ENCODE measurements at regions not wholly inside any gene's neighbourhood (a gene's known extent, or its start where the extent isn't known, plus 50 kb on each side); places are given as distances from the start of the nearest gene placed in this dataset.
"Not testable (repeated sequence)": the region's sequence is repeated elsewhere in the genome, so short reads cannot be mapped to it uniquely, and the experiment has no call there.

GRCh38 chr5:72694856-72695255 lies 121.6 kb upstream of the TNPO1 start:
- DNase-seq (ENCODE audit: extremely low read depth in 1 of 11, low read depth in 9 of 11, low spot score in 4 of 11): no peak

- no peak for DNase-seq (ENCODE audit: extremely low read depth in 1 of 11, low read depth in 9 of 11, low spot score in 4 of 11)
Observed at GRCh38 chr5:72693546-72694205, 122.8 kb upstream of the TNPO1 start.

- DNase-seq (ENCODE audit: extremely low read depth in 1 of 11, low read depth in 9 of 11, low spot score in 4 of 11): no peak
Observed at GRCh38 chr5:72692651-72693442, 123.6 kb upstream of the TNPO1 start.

- DNase-seq (ENCODE audit: extremely low read depth in 1 of 11, low read depth in 9 of 11, low spot score in 4 of 11): no peak
Observed at GRCh38 chr5:72692231-72692637, 124.2 kb upstream of the TNPO1 start.

- no peak for DNase-seq (ENCODE audit: extremely low read depth in 1 of 11, low read depth in 9 of 11, low spot score in 4 of 11)
Observed at GRCh38 chr5:72691751-72692150, 124.7 kb upstream of the TNPO1 start.

DNA sequence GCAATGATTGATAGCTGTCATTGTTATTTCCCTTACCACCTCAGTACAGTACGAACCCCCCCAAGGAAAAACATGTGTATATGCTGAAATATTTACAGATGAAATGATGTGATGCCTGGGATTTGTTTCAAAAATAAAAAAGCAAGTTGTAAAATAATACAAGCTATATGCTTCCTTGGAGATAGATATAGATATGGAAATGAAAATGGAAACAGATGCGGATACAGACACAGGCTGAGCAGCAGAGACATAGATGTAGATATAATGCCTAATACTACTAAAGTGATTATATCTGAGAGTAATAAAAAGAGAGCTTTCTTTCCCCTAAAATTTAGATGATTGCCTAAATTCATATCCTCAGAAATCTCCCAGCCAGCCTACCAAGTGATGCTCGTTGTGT lies 127.5 kb upstream of the TNPO1 start:
- no peak for DNase-seq (ENCODE audit: extremely low read depth in 1 of 11, low read depth in 9 of 11, low spot score in 4 of 11)

GRCh38 chr5:72687288-72687687 lies 129.2 kb upstream of the TNPO1 start:
- no peak for DNase-seq (ENCODE audit: extremely low read depth in 1 of 11, low read depth in 9 of 11, low spot score in 4 of 11)

- DNase-seq (ENCODE audit: extremely low read depth in 1 of 11, low read depth in 9 of 11, low spot score in 4 of 11): no peak
Observed at GRCh38 chr5:72682561-72682960, 133.9 kb upstream of the TNPO1 start.

DNA sequence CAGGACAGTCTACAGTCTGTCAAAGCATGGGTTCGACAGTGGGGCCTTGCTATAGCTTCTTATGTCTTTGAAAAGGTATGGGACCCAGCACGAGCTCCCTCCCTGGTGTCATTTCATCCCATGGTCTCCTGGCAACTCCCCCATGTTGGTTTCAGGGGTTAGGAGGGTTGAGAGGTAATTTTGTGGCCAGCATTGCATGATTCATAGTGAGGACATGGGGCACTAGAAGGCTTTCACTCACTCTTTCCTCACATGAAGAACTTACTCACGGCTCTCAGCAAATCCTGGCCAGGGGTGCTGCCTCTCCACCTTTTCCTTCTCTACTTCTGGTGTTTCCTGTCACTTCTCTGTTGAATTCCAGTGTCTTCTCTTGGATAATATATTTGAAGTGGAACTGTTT lies 134.7 kb upstream of the TNPO1 start:
- DNase-seq (ENCODE audit: extremely low read depth in 1 of 11, low read depth in 9 of 11, low spot score in 4 of 11): no peak

DNA sequence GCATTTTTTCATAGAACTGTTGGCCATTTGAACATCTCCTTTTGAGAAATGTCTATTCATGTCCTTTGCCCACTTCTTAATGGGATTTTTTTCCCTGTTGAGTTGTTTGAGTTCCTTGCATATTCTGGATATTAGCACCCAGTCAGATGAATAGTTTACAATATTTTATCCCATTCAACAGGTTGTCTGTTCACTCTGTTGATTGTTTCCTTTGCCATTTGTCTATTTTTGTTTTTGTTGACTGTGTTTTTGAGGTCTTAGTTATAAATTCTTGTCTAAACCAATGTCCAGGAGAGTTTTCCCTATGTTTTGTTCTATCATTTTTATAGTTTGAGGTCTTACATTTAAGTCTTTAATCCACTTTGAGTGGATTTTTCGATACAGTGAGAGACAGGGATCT lies 139.0 kb upstream of the TNPO1 start:
- DNase-seq (ENCODE audit: extremely low read depth in 1 of 11, low read depth in 9 of 11, low spot score in 4 of 11): no peak

GRCh38 chr5:72676831-72677230 lies 139.6 kb upstream of the TNPO1 start:
- DNase-seq (ENCODE audit: extremely low read depth in 1 of 11, low read depth in 9 of 11, low spot score in 4 of 11): not testable (repeated sequence)

GRCh38 chr5:72673623-72674022 lies 142.8 kb upstream of the TNPO1 start:
- DNase-seq (ENCODE audit: extremely low read depth in 1 of 11, low read depth in 9 of 11, low spot score in 4 of 11): no peak

- DNase-seq (ENCODE audit: extremely low read depth in 1 of 11, low read depth in 9 of 11, low spot score in 4 of 11): no peak
Observed at GRCh38 chr5:72673180-72673579, 143.3 kb upstream of the TNPO1 start.

- no peak for DNase-seq (ENCODE audit: extremely low read depth in 1 of 11, low read depth in 9 of 11, low spot score in 4 of 11)
Observed at GRCh38 chr5:72667708-72668107, 148.8 kb upstream of the TNPO1 start.

DNA sequence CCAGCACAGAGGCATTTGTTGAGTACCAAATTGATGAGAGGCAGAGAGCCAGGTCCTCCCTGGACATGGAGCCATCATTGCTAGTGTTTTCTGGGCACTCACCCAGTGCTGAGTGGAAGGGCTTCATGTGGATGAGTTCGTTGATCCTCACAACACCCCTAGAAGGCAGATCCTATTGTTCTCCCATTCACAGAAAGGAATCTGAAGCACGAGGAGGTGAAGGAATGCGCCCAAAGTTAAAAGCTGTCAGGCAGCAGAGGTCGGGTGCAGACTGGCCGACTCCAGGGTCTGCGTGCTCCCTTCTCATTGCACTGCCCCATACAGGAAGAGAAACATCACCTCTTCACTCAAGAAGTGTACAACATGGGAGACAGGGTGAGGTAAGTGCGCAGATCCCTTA lies 153.5 kb upstream of the TNPO1 start:
- DNase-seq (ENCODE audit: extremely low read depth in 1 of 11, low read depth in 9 of 11, low spot score in 4 of 11): no peak

- no peak for DNase-seq (ENCODE audit: extremely low read depth in 1 of 11, low read depth in 9 of 11, low spot score in 4 of 11)
Observed at GRCh38 chr5:72662305-72662704, 154.2 kb upstream of the TNPO1 start.

DNA sequence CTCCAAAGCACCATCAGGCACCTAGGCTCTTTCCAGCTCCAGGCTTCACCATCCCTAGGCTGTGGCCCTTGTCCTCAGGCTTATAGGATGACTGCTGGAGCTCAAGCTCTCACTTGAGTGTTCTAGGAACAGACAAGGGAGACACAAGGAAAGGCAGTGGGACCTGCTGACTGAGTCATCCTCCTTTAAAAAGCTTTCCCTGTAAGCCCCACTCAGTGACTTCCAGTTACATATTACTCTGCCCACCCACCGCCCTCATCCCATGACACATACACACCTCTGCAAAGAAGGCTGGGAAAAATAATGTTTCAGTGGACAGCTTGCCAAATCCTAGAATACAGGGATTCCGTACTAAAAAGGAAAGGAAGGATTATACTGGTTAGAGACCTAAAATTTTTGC lies 154.2 kb upstream of the ZNF366 start:
- no peak for DNase-seq (ENCODE audit: extremely low read depth in 1 of 11, low read depth in 9 of 11, low spot score in 4 of 11)

- DNase-seq (ENCODE audit: extremely low read depth in 1 of 11, low read depth in 9 of 11, low spot score in 4 of 11): no peak
Observed at GRCh38 chr5:72659726-72660125, 152.5 kb upstream of the ZNF366 start.

- no peak for DNase-seq (ENCODE audit: extremely low read depth in 1 of 11, low read depth in 9 of 11, low spot score in 4 of 11)
Observed at GRCh38 chr5:72658761-72659540, 151.7 kb upstream of the ZNF366 start.

GRCh38 chr5:72658161-72658560 lies 151.0 kb upstream of the ZNF366 start:
- peak in 1 of 11 donors; percentile 4 for DNase-seq (ENCODE audit: extremely low read depth in 1 of 11, low read depth in 9 of 11, low spot score in 4 of 11)

Measured in renal cortex interstitium (tissue), 11 donors.